NB4 (cell line): ENCODE measurements at regions not wholly inside any gene's neighbourhood (a gene's known extent, or its start where the extent isn't known, plus 50 kb on each side); places are given as distances from the start of the nearest gene placed in this dataset.

Source experiments
- CTCF ChIP-seq: IDR thresholded peaks from one replicate; pipeline ENCODE4 v1.5.1; 2012; ENCODE audit warnings: low read depth, low read length
- POLR2A ChIP-seq: IDR thresholded peaks from 2 replicates; pipeline ENCODE4 v1.6.1; 2011; ENCODE audit warnings: mild to moderate bottlenecking; ENCODE audit not compliant: insufficient read length; ENCODE audit errors: extremely low read depth

- no peak for TF ChIP-seq POLR2A
- no peak for TF ChIP-seq CTCF
Measured at GRCh38 chr5:124111886-124112285, 599.9 kb downstream of the CSNK1G3 start.
